Gastrocnemius medialis (tissue), 4 donors: ENCODE measurements at regions not wholly inside any gene's neighbourhood (a gene's known extent, or its start where the extent isn't known, plus 50 kb on each side); places are given as distances from the start of the nearest gene placed in this dataset.

Source experiments
- POLR2A ChIP-seq, 2 donors: fragments of 450-650 bp; IDR thresholded peaks; one replicate each; pipeline ENCODE4 v1.6.1; 2017; ENCODE audit warnings: antibody characterized with exemption in 2 of 2, mild to moderate bottlenecking in 2 of 2, moderate library complexity in 2 of 2
- TF ChIP-seq, protein P1 (sequence below), 5 experiments: fragments of 450-650 bp in 3 of 5; fragments of 200-600 bp in 2 of 5; sonication (generic) in 2 of 5; IDR thresholded peaks in 4 of 5; conservative IDR thresholded peaks in 1 of 5; 1 replicate in 4 of 5; 2 replicates in 1 of 5; pipeline ENCODE4 v1.5.1; 2016 to 2019; ENCODE audit warnings: antibody characterized with exemption in 5 of 5, mild to moderate bottlenecking in 3 of 5, moderate library complexity in 3 of 5

DNA sequence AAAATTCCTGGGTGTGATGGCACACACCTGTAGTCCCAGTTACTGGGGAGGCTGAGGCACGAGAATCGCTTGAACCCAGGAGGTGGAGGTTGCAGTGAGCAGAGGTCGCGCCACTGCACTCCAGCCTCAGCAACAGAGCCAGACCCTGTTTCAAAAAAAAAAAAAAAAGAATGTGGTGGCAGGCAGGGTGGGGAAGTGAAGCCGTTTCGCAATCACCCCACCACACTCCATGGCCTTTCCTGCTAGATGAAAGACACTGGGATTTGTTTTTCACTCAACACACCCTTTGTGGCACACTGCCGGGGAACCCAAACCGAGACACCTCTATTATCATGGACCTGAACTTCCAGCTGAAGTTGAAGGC is 172.4 kb upstream of the IQSEC1 start:
- TF ChIP-seq, protein P1, sequence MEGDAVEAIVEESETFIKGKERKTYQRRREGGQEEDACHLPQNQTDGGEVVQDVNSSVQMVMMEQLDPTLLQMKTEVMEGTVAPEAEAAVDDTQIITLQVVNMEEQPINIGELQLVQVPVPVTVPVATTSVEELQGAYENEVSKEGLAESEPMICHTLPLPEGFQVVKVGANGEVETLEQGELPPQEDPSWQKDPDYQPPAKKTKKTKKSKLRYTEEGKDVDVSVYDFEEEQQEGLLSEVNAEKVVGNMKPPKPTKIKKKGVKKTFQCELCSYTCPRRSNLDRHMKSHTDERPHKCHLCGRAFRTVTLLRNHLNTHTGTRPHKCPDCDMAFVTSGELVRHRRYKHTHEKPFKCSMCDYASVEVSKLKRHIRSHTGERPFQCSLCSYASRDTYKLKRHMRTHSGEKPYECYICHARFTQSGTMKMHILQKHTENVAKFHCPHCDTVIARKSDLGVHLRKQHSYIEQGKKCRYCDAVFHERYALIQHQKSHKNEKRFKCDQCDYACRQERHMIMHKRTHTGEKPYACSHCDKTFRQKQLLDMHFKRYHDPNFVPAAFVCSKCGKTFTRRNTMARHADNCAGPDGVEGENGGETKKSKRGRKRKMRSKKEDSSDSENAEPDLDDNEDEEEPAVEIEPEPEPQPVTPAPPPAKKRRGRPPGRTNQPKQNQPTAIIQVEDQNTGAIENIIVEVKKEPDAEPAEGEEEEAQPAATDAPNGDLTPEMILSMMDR (IDR thresholded peaks at IDR 0.05 in 4 of 5, conservative IDR thresholded peaks at IDR 0.05 in 1 of 5), result no peak
- no peak for TF ChIP-seq POLR2A (IDR thresholded peaks at IDR 0.05)
